ENCODE measurements at regions not wholly inside any gene's neighbourhood (a gene's known extent, or its start where the extent isn't known, plus 50 kb on each side); places are given as distances from the start of the nearest gene placed in this dataset.

GRCh38 chr2:217006217-217006616 is 146.4 kb upstream of the TNP1 start:
- TF ChIP-seq, protein P1, sequence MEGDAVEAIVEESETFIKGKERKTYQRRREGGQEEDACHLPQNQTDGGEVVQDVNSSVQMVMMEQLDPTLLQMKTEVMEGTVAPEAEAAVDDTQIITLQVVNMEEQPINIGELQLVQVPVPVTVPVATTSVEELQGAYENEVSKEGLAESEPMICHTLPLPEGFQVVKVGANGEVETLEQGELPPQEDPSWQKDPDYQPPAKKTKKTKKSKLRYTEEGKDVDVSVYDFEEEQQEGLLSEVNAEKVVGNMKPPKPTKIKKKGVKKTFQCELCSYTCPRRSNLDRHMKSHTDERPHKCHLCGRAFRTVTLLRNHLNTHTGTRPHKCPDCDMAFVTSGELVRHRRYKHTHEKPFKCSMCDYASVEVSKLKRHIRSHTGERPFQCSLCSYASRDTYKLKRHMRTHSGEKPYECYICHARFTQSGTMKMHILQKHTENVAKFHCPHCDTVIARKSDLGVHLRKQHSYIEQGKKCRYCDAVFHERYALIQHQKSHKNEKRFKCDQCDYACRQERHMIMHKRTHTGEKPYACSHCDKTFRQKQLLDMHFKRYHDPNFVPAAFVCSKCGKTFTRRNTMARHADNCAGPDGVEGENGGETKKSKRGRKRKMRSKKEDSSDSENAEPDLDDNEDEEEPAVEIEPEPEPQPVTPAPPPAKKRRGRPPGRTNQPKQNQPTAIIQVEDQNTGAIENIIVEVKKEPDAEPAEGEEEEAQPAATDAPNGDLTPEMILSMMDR (IDR thresholded peaks at IDR 0.05; ENCODE audit: low read depth, low read length, poor library complexity, severe bottlenecking) = no peak
- TF ChIP-seq EZH2phosphoT487 (IDR thresholded peaks at IDR 0.05; ENCODE audit: borderline replicate concordance, low read length) = no peak

Measured in DOHH2 (cell line).